HG03460 (cell line): ENCODE measurements at regions not wholly inside any gene's neighbourhood (a gene's known extent, or its start where the extent isn't known, plus 50 kb on each side); places are given as distances from the start of the nearest gene placed in this dataset.

Experiments
- ATAC-seq: cut with Tn5 transposase; IDR thresholded peaks from one replicate; pipeline ENCODE4 v1.9.1; 2021; ENCODE audit not compliant: unreplicated experiment

DNA sequence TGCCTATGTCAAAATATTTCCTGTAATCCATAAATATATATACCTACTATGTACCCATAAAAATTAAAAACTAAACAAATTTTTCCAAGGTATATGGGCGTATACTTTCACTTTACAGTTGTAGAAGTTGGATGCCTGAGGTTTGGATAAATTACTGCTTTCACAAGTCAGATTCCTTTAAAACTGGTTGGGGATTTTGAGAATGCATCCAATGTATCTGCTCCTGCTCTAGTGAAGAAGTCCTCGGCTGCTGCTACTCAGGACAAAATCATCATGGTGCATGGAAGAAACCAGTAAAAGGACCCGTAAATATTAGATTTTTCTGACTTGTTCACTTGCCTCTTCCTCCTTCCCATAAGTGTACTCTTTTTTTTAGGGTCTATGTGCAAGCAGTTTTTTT, 841.1 kb downstream of the USP25 start:
- ATAC-seq, result no peak

DNA sequence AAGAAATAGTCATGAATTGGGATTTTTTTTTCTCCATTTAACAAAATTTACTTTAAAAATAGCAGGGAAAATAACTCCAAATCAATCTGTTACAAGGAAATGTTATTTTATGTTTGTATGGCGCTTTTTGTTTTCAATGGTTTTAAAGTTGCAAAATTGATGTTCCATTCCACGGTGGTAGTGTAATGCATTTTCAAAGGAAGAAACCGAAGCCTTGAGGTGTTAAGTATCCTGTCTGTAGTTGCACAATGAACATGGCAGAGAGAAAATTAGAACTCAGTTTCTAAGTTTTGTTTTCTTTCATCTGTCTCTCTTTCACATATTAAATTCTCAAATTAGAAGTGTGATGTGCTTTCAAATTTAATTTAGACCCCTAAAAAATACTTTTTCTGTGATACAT, 841.8 kb downstream of the USP25 start:
- ATAC-seq, result no peak

DNA sequence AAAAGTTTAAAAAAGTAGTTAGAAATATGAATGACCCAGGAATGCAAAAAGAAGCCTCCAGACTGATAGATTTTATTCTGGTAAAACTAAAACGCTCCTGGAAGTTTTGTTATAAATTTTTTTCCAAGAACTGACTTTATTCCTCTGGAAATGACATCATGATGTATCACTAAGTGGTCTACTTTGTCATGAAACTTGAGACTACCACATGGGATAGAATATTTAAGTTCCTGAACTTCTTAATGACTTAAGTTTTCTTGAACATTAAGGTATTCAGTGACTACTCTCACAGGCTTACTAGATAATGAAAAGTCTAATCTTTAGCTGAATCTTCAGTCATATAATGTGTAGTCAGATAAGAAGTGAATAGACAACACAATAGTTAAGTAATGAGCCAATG, 842.2 kb downstream of the USP25 start:
- no peak for ATAC-seq

DNA sequence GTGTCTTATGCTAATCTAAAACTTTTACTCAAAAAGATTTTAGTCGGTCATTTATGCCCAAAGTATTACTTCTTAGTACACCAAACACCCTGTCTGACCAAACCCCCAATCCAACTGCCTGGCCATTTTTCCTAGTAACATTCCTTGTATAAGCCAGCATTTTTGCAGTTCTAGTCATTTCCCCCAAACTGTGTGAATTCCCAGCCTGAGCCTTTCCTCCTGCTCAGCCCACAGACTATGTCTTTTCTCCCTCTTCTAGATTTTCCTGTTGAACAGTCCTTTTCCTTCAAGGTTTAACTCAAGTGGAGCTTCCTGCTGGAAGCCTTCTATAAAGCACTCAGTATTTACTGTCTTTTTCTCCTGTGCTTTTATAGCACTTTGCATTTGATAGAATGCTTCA, 843.8 kb downstream of the USP25 start:
- no peak for ATAC-seq

DNA sequence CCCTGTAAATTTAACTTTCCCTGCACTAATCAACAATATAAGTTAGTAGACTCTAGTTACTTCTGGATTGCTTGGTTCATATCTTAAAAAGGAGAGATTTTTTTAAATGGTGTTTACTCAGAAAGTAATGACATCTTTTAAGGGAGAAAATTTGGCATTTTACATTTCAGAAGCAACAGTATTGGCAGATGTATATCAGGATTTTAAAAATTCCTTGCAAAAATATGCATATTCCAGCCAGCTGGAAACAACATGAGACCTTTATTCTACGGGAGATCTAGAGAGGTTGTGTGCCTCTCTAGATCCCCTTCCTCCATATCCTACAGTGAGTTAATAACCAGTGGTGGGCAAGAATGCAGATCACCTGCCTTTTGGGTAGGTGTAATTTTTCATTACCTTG, 848.2 kb downstream of the USP25 start:
- ATAC-seq, result no peak

DNA sequence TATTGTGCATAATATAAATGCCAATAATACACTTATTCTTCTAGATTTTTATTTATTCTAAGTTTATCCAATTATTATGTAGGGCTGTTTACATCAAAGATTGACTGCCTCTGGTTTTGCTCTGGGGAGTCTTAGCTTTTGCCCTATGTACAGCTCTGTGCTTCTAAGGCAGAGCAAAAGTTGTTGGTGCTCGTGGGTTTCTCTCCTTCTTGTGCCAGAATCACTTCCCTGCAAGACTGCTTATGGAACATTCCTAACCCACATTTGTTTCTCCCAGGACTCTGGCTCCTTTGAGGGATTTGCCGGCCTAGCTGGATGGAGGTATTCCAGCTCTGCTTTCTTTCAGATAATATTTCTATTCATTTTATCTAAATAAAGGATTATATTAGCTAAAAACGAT, 849.1 kb downstream of the USP25 start:
- no peak for ATAC-seq

DNA sequence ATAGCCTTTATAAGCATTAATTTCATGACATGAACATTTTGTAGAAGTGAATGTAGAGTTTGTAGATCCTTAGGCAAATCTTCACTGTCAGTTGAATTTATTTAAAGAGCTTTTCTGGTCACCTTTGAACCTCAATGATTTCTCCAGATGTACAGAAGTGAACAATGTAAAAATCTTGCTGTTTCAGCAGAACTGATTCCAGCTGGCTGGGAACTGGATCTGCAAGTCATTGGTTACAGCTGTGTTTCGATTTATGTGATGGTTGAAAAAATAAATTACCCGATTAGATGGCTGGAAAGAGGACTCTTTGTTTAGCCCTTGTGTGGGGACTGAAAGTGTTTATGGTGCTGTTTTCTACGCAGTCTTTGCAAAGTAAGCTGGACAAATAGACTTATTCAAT, 849.8 kb downstream of the USP25 start:
- ATAC-seq, result no peak

GRCh38 chr21:16580661-16581060, 850.9 kb downstream of the USP25 start:
- no peak for ATAC-seq

GRCh38 chr21:16583556-16583955, 853.8 kb downstream of the USP25 start:
- no peak for ATAC-seq

GRCh38 chr21:16584756-16585155, 855.0 kb downstream of the USP25 start:
- no peak for ATAC-seq

GRCh38 chr21:16585896-16586295, 856.1 kb downstream of the USP25 start:
- no peak for ATAC-seq

DNA sequence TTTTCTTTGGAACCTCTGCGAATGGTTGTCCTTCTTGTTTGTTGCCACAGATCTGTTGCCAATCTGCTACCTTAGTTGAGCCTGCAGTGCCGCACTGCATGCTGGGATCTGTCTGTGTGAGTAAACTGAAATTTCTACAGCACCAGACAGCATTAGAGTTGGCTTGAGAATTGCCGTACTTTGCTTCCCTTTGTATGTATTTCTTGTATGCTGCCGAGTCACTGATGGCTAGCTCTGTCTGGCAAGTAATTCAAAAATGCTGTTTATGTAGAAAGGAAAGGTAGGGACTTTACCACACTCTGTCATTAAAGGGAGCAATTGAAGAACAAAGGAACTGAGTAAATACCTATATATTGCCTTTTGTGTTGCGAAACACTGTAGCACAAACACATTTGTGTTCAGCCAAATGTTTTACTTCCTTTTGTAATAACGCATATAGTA, 857.4 kb downstream of the USP25 start:
- ATAC-seq, result no peak

DNA sequence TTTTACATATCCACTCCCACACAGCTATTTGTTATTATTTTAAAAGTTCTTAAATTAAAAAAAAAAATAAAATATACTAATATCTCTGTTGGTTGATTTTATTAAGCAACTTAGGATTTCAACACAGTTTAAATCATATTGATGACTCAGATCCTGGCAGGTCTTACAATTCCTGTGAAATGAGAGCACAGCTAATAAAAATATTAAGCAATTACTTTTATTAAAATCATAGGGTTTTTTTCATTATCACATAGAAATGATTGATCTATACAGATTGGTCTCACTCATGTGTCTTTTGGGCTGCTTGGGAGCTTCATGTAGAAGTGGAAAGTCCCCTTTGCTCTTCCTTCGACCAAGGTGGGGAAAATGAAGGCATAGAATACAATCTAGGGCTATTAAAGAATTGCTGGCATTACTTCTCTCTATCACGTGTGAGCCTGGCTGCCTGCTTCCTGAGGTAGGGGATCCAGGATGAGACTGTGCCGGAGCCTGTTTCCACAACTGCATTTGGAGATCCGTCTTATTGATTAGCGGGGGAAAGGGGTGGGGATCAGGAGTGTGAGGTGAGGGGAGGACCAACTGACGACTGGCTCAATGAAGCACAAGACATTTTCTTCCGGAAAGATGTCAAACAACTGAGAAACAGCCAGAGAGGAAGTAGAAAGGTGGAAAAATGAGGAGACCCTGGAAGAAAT, 858.0 kb downstream of the USP25 start:
- ATAC-seq, result no peak

DNA sequence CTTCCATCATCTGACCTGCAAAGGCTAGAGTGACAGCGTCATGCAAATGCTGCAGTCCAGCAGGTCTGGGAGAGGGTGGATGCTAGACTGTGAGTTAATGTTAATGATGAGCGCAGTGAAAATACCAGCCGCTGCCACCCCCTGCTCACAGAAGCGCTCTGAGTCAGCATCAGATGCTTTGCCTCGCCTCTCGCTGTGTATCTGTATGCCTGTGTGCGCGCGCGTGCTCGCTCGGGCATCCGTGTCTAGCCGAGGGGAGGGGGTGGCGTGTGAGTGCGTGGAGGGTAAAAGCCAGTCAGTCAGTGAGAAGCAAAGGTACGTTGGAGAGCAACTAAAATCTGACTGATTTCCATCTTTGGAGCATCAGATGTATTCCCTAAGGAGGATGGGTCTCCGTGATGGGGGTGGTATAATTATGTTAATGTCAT, 858.7 kb downstream of the USP25 start:
- ATAC-seq, result no peak

- no peak for ATAC-seq
Observed at GRCh38 chr21:16589006-16589898, 859.5 kb downstream of the USP25 start.

GRCh38 chr21:16590186-16590585, 860.4 kb downstream of the USP25 start:
- ATAC-seq, result no peak

DNA sequence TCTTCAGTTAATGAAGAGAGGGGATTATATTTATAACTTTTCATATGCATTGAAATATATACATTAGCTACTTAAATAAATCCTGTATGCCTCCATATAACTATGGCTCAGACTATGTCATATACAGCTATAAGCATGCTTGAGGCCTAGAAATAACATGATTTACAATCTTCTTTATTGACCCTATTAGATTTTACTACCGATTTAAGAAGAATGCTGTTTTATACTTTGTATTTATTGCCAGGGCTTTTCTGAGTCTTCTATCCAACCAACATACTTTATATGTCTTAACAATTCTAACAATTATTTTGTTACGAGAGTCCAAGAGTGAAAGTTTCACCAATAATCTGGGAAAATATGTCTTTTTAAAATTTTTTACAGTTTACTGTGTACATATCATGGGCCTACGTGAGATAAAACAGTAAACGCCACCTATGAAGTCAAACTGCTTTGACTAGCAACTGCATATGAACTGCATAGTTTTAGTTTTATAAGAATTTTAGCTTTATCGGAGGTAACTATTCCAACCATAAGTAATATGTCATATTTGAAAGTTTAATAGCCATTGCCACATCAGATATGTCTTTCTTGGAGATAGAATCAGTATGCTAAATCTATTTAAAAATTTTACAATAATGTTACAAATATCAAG, 861.0 kb downstream of the USP25 start:
- no peak for ATAC-seq

DNA sequence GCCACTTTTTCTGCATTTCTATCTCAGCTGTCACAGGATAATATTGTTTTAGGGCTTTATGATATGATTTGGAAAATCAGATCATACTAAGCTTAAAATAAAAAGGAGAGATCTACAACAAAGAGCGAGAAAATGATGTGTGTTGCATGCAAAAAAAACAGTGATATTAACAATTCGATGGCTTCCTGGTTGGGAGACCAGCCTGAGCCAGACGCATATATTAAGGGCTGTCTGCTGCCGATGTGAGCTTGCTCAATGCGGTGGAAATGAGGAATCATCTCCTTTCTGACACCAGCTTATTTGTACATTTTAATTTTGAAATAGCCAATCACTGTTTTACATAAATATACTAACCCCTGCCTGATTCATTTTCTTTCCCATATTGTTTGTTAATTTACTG, 862.6 kb downstream of the USP25 start:
- ATAC-seq, result no peak

DNA sequence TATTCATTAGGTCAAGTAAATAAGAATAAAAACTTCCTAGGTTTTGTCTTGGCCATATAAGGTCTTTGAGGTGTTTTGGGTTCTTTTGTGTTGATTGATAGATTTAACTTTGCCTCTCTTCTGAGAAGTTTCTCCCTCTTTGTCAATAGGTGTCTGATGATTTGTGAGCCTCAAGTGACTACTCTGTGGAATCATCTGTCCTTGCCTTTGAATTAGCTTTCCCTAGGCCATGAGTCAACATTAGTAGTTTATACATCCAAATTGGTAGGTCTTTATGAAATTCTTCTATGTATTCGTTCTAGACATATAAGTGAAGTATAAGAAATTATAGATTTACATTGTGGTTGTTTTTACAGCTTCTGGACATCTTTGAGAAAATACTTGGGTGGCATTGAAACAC, 864.4 kb downstream of the USP25 start:
- ATAC-seq, result no peak

DNA sequence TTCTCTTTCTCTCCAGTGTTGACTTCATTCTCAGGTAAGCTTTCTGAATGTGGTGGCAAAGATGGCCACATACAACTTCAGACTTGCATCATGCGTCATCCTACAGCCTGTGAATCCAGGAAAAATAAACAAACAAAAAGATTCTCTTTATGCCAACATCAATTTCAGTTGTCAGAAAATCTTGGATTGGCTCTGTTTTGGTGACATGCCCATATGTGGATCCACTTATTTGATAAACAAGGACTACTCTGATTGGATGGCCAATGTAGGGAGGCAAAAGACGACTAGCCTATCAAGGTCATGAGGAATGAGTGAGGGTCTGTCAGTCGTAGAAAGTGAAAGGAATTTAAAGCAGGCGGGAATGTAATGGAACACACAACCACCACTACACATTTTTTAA, 866.6 kb downstream of the USP25 start:
- no peak for ATAC-seq

DNA sequence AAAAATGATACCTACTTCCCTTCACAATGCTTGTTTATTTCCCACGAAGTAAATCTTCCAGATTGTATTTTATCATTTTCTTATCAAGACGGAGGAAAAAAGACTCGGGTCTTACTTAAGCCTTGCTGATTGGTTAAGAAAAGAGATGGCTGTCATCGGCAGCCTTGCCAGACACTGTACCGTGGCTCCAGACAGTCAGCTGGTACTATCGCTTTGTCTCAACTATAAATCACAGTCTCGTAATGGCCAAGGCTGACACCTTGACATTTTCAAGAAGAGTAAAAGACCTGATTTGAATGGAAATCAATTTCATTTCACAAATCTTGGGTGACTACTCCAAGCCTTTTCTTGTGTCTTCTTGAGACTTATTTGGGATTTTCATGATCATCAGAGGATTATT, 868.0 kb downstream of the USP25 start:
- ATAC-seq, result no peak

- no peak for ATAC-seq
Observed at GRCh38 chr21:16605597-16605996, 875.8 kb downstream of the USP25 start.
